Panc1 (cell line): ENCODE measurements at regions not wholly inside any gene's neighbourhood (a gene's known extent, or its start where the extent isn't known, plus 50 kb on each side); places are given as distances from the start of the nearest gene placed in this dataset.

Source experiments
- ATAC-seq: fragments of 200-7000 bp; cut with Tn5 transposase; 2 replicates; pipeline ENCODE4 v1.9.1; 2020; ENCODE audit warnings: mild to moderate bottlenecking, moderate library complexity
- BruUV-seq: library from RNA; stranded (reverse); fragments of 400-500 nt; replicated peaks from 2 replicates; lab custom pipeline; 2021; lab: Mats Ljungman, UMichigan
- CTCF ChIA-PET: fragments of 300-600 bp; sonication (Branson Sonifier 250); formaldehyde crosslinking; loops from one replicate; lab custom pipeline; 2022; ENCODE audit warnings: antibody characterized with exemption; lab: Charles Lee
- POLR2A ChIA-PET: fragments of 300-600 bp; sonication (Branson Sonifier 250); formaldehyde crosslinking; loops from one replicate; lab custom pipeline; 2022; ENCODE audit warnings: antibody characterized with exemption; lab: Charles Lee
- DNase-seq: peaks from one replicate; pipeline ENCODE4 v3.0.0-alpha.2; 2010; ENCODE audit warnings: low read depth, low spot score
- H3K27ac ChIP-seq: 2 replicates; pipeline ENCODE4 v1.5.1; 2011; ENCODE audit warnings: mild to moderate bottlenecking, low read length, inconsistent platforms
- H3K27me3 ChIP-seq: fragments of 200-500 bp; sonication (Bioruptor generic); 2 replicates; pipeline ENCODE4 v1.6.0; 2014; ENCODE audit warnings: low read length, inconsistent platforms; ENCODE audit not compliant: control insufficient read depth, insufficient read depth
- H3K36me3 ChIP-seq: fragments of 200-500 bp; sonication (Bioruptor generic); 2 replicates; pipeline ENCODE4 v1.5.1; 2014; ENCODE audit warnings: inconsistent platforms, mild to moderate bottlenecking, low read length, moderate library complexity; ENCODE audit not compliant: control insufficient read depth, insufficient read depth
- H3K4me1 ChIP-seq: 2 replicates; pipeline ENCODE4 v1.5.1; 2011; ENCODE audit warnings: inconsistent platforms, mild to moderate bottlenecking, low read length, moderate library complexity; ENCODE audit not compliant: control insufficient read depth, insufficient read depth
- H3K4me3 ChIP-seq, 2 experiments: 2 replicates each; pipeline ENCODE4 v1.5.1; 2011 to 2012; ENCODE audit warnings: low read depth in 2 of 2, low read length in 2 of 2, mild to moderate bottlenecking in 2 of 2, inconsistent platforms in 1 of 2, moderate library complexity in 1 of 2
- H3K9me3 ChIP-seq: fragments of 200-500 bp; sonication (Bioruptor generic); 2 replicates; pipeline ENCODE4 v1.5.1; 2014; ENCODE audit warnings: low read depth, mild to moderate bottlenecking, inconsistent platforms, low read length, moderate library complexity; ENCODE audit not compliant: control insufficient read depth, insufficient read depth
- POLR2AphosphoS5 ChIP-seq: IDR thresholded peaks from 2 replicates; pipeline ENCODE4 v1.6.1; 2012; ENCODE audit warnings: mild to moderate bottlenecking, low read depth, low read length, moderate library complexity
- SIN3A ChIP-seq: IDR thresholded peaks from 2 replicates; pipeline ENCODE4 v1.6.1; 2012; ENCODE audit warnings: low read depth, mild to moderate bottlenecking, low read length, moderate library complexity, borderline replicate concordance; ENCODE audit not compliant: insufficient read depth
- TCF7L2 ChIP-seq: IDR thresholded peaks from 2 replicates; pipeline ENCODE4 v1.6.1; 2011; ENCODE audit warnings: mild to moderate bottlenecking, low read depth, low read length, inconsistent platforms
- in situ Hi-C: cut with HindIII; loops from 2 replicates; pipeline ENCODE4 v1.10.0; 2016; ENCODE audit warnings: low sequenced_read_pairs, low pct_unique_long_range_greater_than_20kb
- intact Hi-C: fragments of 100-400 bp; cut with micrococcal nuclease; formaldehyde crosslinking; loops from one replicate; pipeline ENCODE4 v1.10.0; 2022; ENCODE audit not compliant: unreplicated experiment
- TF ChIP-seq, protein P1 (sequence below), 2 experiments: IDR thresholded peaks; 2 replicates each; pipeline ENCODE4 v1.6.1; 2011 to 2012; ENCODE audit warnings: low read depth in 2 of 2, control low read depth in 1 of 2, low read length in 1 of 2, mild to moderate bottlenecking in 1 of 2, moderate library complexity in 1 of 2; ENCODE audit not compliant: insufficient read depth in 1 of 2
- TF ChIP-seq, protein P2 (sequence below): fragments of 450-650 bp; IDR thresholded peaks from 2 replicates; pipeline ENCODE4 v1.5.1; 2017; ENCODE audit warnings: mild to moderate bottlenecking

GRCh38 chr13:47142105-47142504 lies 245.3 kb upstream of the HTR2A start:
- H3K4me3 ChIP-seq = no peak overlapping the region
- H3K27me3 ChIP-seq = no peaks in the 10 kb centered on the region
- ChIA-PET CTCF (no interaction called here), POLR2A (no interaction called here)
- H3K36me3 ChIP-seq = no peaks in the 10 kb centered on the region
- H3K9me3 ChIP-seq = no peaks in the 10 kb centered on the region
- no peak for DNase-seq
- H3K4me1 ChIP-seq = no peaks in the 10 kb centered on the region
- in situ Hi-C loops = no loop called here
- no TSS peak for BruUV-seq
- TF ChIP-seq SIN3A (no peak), POLR2AphosphoS5 (no peak)
- intact Hi-C loops = no loop called here
- H3K27ac ChIP-seq = no peak overlapping the region
- no peak for ATAC-seq

DNA sequence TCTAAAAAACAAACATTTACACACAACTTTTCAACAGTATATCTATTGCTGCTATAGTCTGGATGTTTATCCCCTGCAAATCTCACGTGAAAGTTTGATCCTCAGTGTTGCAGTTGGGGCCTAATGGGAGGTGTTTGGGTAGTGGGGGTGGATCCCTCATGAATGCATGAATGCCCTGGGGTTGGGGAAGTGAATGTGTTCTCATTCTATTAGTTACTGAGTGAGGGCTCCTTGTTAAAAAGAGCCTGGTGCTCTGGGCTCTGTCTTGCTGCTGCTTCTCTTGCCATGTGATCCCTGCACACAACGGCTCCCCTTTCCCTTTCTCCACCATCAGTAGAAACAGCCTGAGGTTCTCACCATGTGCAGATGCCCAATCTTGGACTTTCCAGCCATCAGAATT lies 242.7 kb upstream of the HTR2A start:
- no peaks in the 10 kb centered on the region for H3K27me3 ChIP-seq
- TF ChIP-seq, protein P1, sequence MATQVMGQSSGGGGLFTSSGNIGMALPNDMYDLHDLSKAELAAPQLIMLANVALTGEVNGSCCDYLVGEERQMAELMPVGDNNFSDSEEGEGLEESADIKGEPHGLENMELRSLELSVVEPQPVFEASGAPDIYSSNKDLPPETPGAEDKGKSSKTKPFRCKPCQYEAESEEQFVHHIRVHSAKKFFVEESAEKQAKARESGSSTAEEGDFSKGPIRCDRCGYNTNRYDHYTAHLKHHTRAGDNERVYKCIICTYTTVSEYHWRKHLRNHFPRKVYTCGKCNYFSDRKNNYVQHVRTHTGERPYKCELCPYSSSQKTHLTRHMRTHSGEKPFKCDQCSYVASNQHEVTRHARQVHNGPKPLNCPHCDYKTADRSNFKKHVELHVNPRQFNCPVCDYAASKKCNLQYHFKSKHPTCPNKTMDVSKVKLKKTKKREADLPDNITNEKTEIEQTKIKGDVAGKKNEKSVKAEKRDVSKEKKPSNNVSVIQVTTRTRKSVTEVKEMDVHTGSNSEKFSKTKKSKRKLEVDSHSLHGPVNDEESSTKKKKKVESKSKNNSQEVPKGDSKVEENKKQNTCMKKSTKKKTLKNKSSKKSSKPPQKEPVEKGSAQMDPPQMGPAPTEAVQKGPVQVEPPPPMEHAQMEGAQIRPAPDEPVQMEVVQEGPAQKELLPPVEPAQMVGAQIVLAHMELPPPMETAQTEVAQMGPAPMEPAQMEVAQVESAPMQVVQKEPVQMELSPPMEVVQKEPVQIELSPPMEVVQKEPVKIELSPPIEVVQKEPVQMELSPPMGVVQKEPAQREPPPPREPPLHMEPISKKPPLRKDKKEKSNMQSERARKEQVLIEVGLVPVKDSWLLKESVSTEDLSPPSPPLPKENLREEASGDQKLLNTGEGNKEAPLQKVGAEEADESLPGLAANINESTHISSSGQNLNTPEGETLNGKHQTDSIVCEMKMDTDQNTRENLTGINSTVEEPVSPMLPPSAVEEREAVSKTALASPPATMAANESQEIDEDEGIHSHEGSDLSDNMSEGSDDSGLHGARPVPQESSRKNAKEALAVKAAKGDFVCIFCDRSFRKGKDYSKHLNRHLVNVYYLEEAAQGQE (IDR thresholded peaks at IDR 0.05; ENCODE audit: insufficient read depth in 1 of 2, low read depth in 2 of 2, low read length in 1 of 2) = no peak
- TF ChIP-seq TCF7L2 (no peak), SIN3A (no peak), POLR2AphosphoS5 (no peak)
- TF ChIP-seq, protein P2, sequence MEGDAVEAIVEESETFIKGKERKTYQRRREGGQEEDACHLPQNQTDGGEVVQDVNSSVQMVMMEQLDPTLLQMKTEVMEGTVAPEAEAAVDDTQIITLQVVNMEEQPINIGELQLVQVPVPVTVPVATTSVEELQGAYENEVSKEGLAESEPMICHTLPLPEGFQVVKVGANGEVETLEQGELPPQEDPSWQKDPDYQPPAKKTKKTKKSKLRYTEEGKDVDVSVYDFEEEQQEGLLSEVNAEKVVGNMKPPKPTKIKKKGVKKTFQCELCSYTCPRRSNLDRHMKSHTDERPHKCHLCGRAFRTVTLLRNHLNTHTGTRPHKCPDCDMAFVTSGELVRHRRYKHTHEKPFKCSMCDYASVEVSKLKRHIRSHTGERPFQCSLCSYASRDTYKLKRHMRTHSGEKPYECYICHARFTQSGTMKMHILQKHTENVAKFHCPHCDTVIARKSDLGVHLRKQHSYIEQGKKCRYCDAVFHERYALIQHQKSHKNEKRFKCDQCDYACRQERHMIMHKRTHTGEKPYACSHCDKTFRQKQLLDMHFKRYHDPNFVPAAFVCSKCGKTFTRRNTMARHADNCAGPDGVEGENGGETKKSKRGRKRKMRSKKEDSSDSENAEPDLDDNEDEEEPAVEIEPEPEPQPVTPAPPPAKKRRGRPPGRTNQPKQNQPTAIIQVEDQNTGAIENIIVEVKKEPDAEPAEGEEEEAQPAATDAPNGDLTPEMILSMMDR = no peak
- H3K36me3 ChIP-seq = no peaks in the 10 kb centered on the region
- H3K4me3 ChIP-seq = no peak overlapping the region
- CTCF ChIA-PET = no interaction called here
- no peaks in the 10 kb centered on the region for H3K4me1 ChIP-seq
- intact Hi-C loops (no loop called here), in situ Hi-C loops (no loop called here)
- DNase-seq (no peak), ATAC-seq (no peak)
- POLR2A ChIA-PET = no interaction called here
- no TSS peak for BruUV-seq
- H3K27ac ChIP-seq = no peak overlapping the region
- H3K9me3 ChIP-seq = no peaks in the 10 kb centered on the region

GRCh38 chr13:47136504-47136941 lies 239.7 kb upstream of the HTR2A start:
- intact Hi-C loops = no loop called here
- no peaks in the 10 kb centered on the region for H3K27me3 ChIP-seq
- POLR2A ChIA-PET = no interaction called here
- no TSS peak for BruUV-seq
- TF ChIP-seq TCF7L2 (no peak), POLR2AphosphoS5 (no peak), SIN3A (no peak)
- TF ChIP-seq, protein P2 = no peak
- TF ChIP-seq, protein P1 (IDR thresholded peaks at IDR 0.05; ENCODE audit: insufficient read depth in 1 of 2, low read depth in 2 of 2, low read length in 1 of 2) = no peak
- CTCF ChIA-PET = no interaction called here
- H3K4me3 ChIP-seq = no peak overlapping the region
- no peaks in the 10 kb centered on the region for H3K9me3 ChIP-seq
- H3K4me1 ChIP-seq = no peaks in the 10 kb centered on the region
- no peak overlapping the region for H3K27ac ChIP-seq
- DNase-seq = no peak
- no peak for ATAC-seq
- in situ Hi-C loops = no loop called here
- H3K36me3 ChIP-seq = no peaks in the 10 kb centered on the region
